ENCODE measurements at regions not wholly inside any gene's neighbourhood (a gene's known extent, or its start where the extent isn't known, plus 50 kb on each side); places are given as distances from the start of the nearest gene placed in this dataset.

- Histone ChIP-seq H3K27me3 (ENCODE audit: insufficient read depth, low read length) (no peaks in the 10 kb centered on the region), H2AFZ (ENCODE audit: low read depth, low read length) (no peak overlapping the region), H4K20me1 (ENCODE audit: insufficient read depth, low read length) (no peaks in the 10 kb centered on the region), H3K36me3 (ENCODE audit: insufficient read depth, low read length) (no peaks in the 10 kb centered on the region), H3K4me3 (ENCODE audit: insufficient read depth, low read depth, low read length) (no peak overlapping the region), H3K9ac (ENCODE audit: low read length) (no peak overlapping the region), H3K9me3 (ENCODE audit: insufficient read depth, low read depth, low read length) (peaks cover 3% of the 10 kb centered on the region), H3K4me2 (ENCODE audit: low read length) (no peak overlapping the region), H3K4me1 (ENCODE audit: insufficient read depth, low read length) (no peaks in the 10 kb centered on the region), H3K27ac (ENCODE audit: low read depth, low read length) (no peak overlapping the region), H3K79me2 (ENCODE audit: insufficient read depth, low read length) (no peaks in the 10 kb centered on the region)
- H3K27me3 Mint-ChIP-seq (ENCODE audit: low read depth, unreplicated experiment): peaks cover 32% of the 10 kb centered on the region
- H3K27ac Mint-ChIP-seq (ENCODE audit: unreplicated experiment): no peak overlapping the region
- no peak overlapping the region for H3K4me3 Mint-ChIP-seq (ENCODE audit: unreplicated experiment)
- no peaks in the 10 kb centered on the region for H3K4me1 Mint-ChIP-seq (ENCODE audit: low read depth, unreplicated experiment)
- DNase-seq (ENCODE audit: low read depth) (no peak), FAIRE-seq (no peak)
- H3K9me3 Mint-ChIP-seq (ENCODE audit: unreplicated experiment): no peaks in the 10 kb centered on the region
- TF ChIP-seq CTCF (IDR thresholded peaks at IDR 0.05; ENCODE audit: insufficient read depth, low read depth, low read length): no peak
- TF ChIP-seq EZH2 (IDR thresholded peaks at IDR 0.05; ENCODE audit: insufficient read depth, low read length): no peak
- no peaks in the 10 kb centered on the region for H3K36me3 Mint-ChIP-seq (ENCODE audit: low read depth, unreplicated experiment)
Observed at GRCh38 chr19:30155381-30156200, 213.6 kb downstream of the URI1 start.

- TF ChIP-seq EZH2 (IDR thresholded peaks at IDR 0.05; ENCODE audit: insufficient read depth, low read length): no peak
- no peak for TF ChIP-seq CTCF (IDR thresholded peaks at IDR 0.05; ENCODE audit: insufficient read depth, low read depth, low read length)
Observed at GRCh38 chr19:30156646-30157045, 214.6 kb downstream of the URI1 start.

More at GRCh38 chr19:30156646-30157045, 214.6 kb downstream of the URI1 start:
- Histone ChIP-seq H3K27ac (ENCODE audit: low read depth, low read length) (no peak overlapping the region), H3K4me3 (ENCODE audit: insufficient read depth, low read depth, low read length) (no peak overlapping the region), H3K79me2 (ENCODE audit: insufficient read depth, low read length) (no peaks in the 10 kb centered on the region), H3K9ac (ENCODE audit: low read length) (no peak overlapping the region), H2AFZ (ENCODE audit: low read depth, low read length) (no peak overlapping the region), H3K36me3 (ENCODE audit: insufficient read depth, low read length) (no peaks in the 10 kb centered on the region), H3K4me1 (ENCODE audit: insufficient read depth, low read length) (no peaks in the 10 kb centered on the region), H3K4me2 (ENCODE audit: low read length) (no peak overlapping the region), H3K27me3 (ENCODE audit: insufficient read depth, low read length) (no peaks in the 10 kb centered on the region), H3K9me3 (ENCODE audit: insufficient read depth, low read depth, low read length) (peaks cover 3% of the 10 kb centered on the region), H4K20me1 (ENCODE audit: insufficient read depth, low read length) (no peaks in the 10 kb centered on the region)
- Mint-ChIP-seq H3K27me3 (ENCODE audit: low read depth, unreplicated experiment) (peaks cover 36% of the 10 kb centered on the region), H3K4me3 (ENCODE audit: unreplicated experiment) (no peak overlapping the region), H3K27ac (ENCODE audit: unreplicated experiment) (no peak overlapping the region), H3K36me3 (ENCODE audit: low read depth, unreplicated experiment) (no peaks in the 10 kb centered on the region), H3K9me3 (ENCODE audit: unreplicated experiment) (no peaks in the 10 kb centered on the region), H3K4me1 (ENCODE audit: low read depth, unreplicated experiment) (no peaks in the 10 kb centered on the region)
- FAIRE-seq: no peak
- DNase-seq (ENCODE audit: low read depth): no peak
